ENCODE measurements at regions not wholly inside any gene's neighbourhood (a gene's known extent, or its start where the extent isn't known, plus 50 kb on each side); places are given as distances from the start of the nearest gene placed in this dataset.
A peak's percentile ranks its signal among the peaks of the same experiment; 100 is the strongest.

- peak overlapping the region; percentile 59 for H3K27ac ChIP-seq (ENCODE audit: low read depth, low read length)
- peaks cover 0 to 18% (median 14%) of the 10 kb centered on the region in 5 donors for H3K4me1 ChIP-seq (ENCODE audit: control insufficient read depth in 5 of 5, insufficient read depth in 5 of 5, low read length in 5 of 5)
- H3K9me3 ChIP-seq (ENCODE audit: control insufficient read depth in 5 of 5, low read length in 5 of 5): no peaks in the 10 kb centered on the region
- peak overlapping the region in 2 of 5 donors; percentile 0 to 31 for H3K9ac ChIP-seq (ENCODE audit: low read length in 5 of 5)
- no peaks in the 10 kb centered on the region for H3K27me3 ChIP-seq (ENCODE audit: control insufficient read depth in 5 of 5, insufficient read depth in 4 of 5, low read length in 5 of 5)
- H3K36me3 ChIP-seq (ENCODE audit: control insufficient read depth in 5 of 5, insufficient read depth in 5 of 5, low read length in 5 of 5): no peaks in the 10 kb centered on the region
- peak overlapping the region; percentile 3 to 62 (median 43) for H3K4me3 ChIP-seq (ENCODE audit: low read depth in 1 of 5, low read length in 5 of 5)
These were observed 649.1 kb upstream of the GJE1 start for GRCh38 chr6:141483598-141484061.

- Histone ChIP-seq H3K9me3 (ENCODE audit: control insufficient read depth in 5 of 5, low read length in 5 of 5) (no peaks in the 10 kb centered on the region), H3K4me3 (ENCODE audit: low read depth in 1 of 5, low read length in 5 of 5) (peak overlapping the region in 4 of 5 donors; percentile 41 to 62 (median 48)), H3K4me1 (ENCODE audit: control insufficient read depth in 5 of 5, insufficient read depth in 5 of 5, low read length in 5 of 5) (peaks cover 0 to 18% (median 14%) of the 10 kb centered on the region in 5 donors), H3K27me3 (ENCODE audit: control insufficient read depth in 5 of 5, insufficient read depth in 4 of 5, low read length in 5 of 5) (no peaks in the 10 kb centered on the region), H3K27ac (ENCODE audit: low read depth, low read length) (peak overlapping the region; percentile 59), H3K36me3 (ENCODE audit: control insufficient read depth in 5 of 5, insufficient read depth in 5 of 5, low read length in 5 of 5) (no peaks in the 10 kb centered on the region), H3K9ac (ENCODE audit: low read length in 5 of 5) (peak overlapping the region in 1 of 5 donors; percentile 0)
These were observed 649.7 kb upstream of the GJE1 start for GRCh38 chr6:141482796-141483597.

GRCh38 chr6:141475259-141475658 is 657.5 kb upstream of the GJE1 start:
- Histone ChIP-seq H3K27ac (ENCODE audit: low read depth, low read length) (no peak overlapping the region), H3K4me1 (ENCODE audit: control insufficient read depth in 5 of 5, insufficient read depth in 5 of 5, low read length in 5 of 5) (no peaks in the 10 kb centered on the region), H3K9ac (ENCODE audit: low read length in 5 of 5) (no peak overlapping the region)

GRCh38 chr6:141472162-141472928 is 660.4 kb upstream of the GJE1 start:
- Histone ChIP-seq H3K9ac (ENCODE audit: low read length in 5 of 5) (no peak overlapping the region), H3K27ac (ENCODE audit: low read depth, low read length) (no peak overlapping the region), H3K27me3 (ENCODE audit: control insufficient read depth in 5 of 5, insufficient read depth in 4 of 5, low read length in 5 of 5) (no peaks in the 10 kb centered on the region), H3K9me3 (ENCODE audit: control insufficient read depth in 5 of 5, low read length in 5 of 5) (no peaks in the 10 kb centered on the region), H3K4me1 (ENCODE audit: control insufficient read depth in 5 of 5, insufficient read depth in 5 of 5, low read length in 5 of 5) (no peaks in the 10 kb centered on the region), H3K36me3 (ENCODE audit: control insufficient read depth in 5 of 5, insufficient read depth in 5 of 5, low read length in 5 of 5) (no peaks in the 10 kb centered on the region), H3K4me3 (ENCODE audit: low read depth in 1 of 5, low read length in 5 of 5) (no peak overlapping the region)

More at GRCh38 chr6:141475259-141475658, 657.5 kb upstream of the GJE1 start:
- Histone ChIP-seq H3K9me3 (ENCODE audit: control insufficient read depth in 5 of 5, low read length in 5 of 5) (no peaks in the 10 kb centered on the region), H3K4me3 (ENCODE audit: low read depth in 1 of 5, low read length in 5 of 5) (no peak overlapping the region), H3K36me3 (ENCODE audit: control insufficient read depth in 5 of 5, insufficient read depth in 5 of 5, low read length in 5 of 5) (no peaks in the 10 kb centered on the region), H3K27me3 (ENCODE audit: control insufficient read depth in 5 of 5, insufficient read depth in 4 of 5, low read length in 5 of 5) (no peaks in the 10 kb centered on the region)

GRCh38 chr6:141470810-141471209 is 661.9 kb upstream of the GJE1 start:
- H3K9me3 ChIP-seq (ENCODE audit: control insufficient read depth in 5 of 5, low read length in 5 of 5): no peaks in the 10 kb centered on the region
- H3K4me3 ChIP-seq (ENCODE audit: low read depth in 1 of 5, low read length in 5 of 5): no peak overlapping the region
- H3K9ac ChIP-seq (ENCODE audit: low read length in 5 of 5): no peak overlapping the region
- no peaks in the 10 kb centered on the region for H3K4me1 ChIP-seq (ENCODE audit: control insufficient read depth in 5 of 5, insufficient read depth in 5 of 5, low read length in 5 of 5)
- no peak overlapping the region for H3K27ac ChIP-seq (ENCODE audit: low read depth, low read length)
- H3K27me3 ChIP-seq (ENCODE audit: control insufficient read depth in 5 of 5, insufficient read depth in 4 of 5, low read length in 5 of 5): no peaks in the 10 kb centered on the region
- H3K36me3 ChIP-seq (ENCODE audit: control insufficient read depth in 5 of 5, insufficient read depth in 5 of 5, low read length in 5 of 5): no peaks in the 10 kb centered on the region

GRCh38 chr6:141467881-141468280 is 664.8 kb upstream of the GJE1 start:
- H3K4me3 ChIP-seq (ENCODE audit: low read depth in 1 of 5, low read length in 5 of 5): no peak overlapping the region
- H3K36me3 ChIP-seq (ENCODE audit: control insufficient read depth in 5 of 5, insufficient read depth in 5 of 5, low read length in 5 of 5): no peaks in the 10 kb centered on the region
- H3K4me1 ChIP-seq (ENCODE audit: control insufficient read depth in 5 of 5, insufficient read depth in 5 of 5, low read length in 5 of 5): peaks cover 0 to 18% (median 8%) of the 10 kb centered on the region in 5 donors
- no peak overlapping the region for H3K27ac ChIP-seq (ENCODE audit: low read depth, low read length)
- H3K27me3 ChIP-seq (ENCODE audit: control insufficient read depth in 5 of 5, insufficient read depth in 4 of 5, low read length in 5 of 5): no peaks in the 10 kb centered on the region
- H3K9me3 ChIP-seq (ENCODE audit: control insufficient read depth in 5 of 5, low read length in 5 of 5): no peaks in the 10 kb centered on the region
- H3K9ac ChIP-seq (ENCODE audit: low read length in 5 of 5): no peak overlapping the region

GRCh38 chr6:141467041-141467440 is 665.7 kb upstream of the GJE1 start:
- Histone ChIP-seq H3K9me3 (ENCODE audit: control insufficient read depth in 5 of 5, low read length in 5 of 5) (no peaks in the 10 kb centered on the region), H3K9ac (ENCODE audit: low read length in 5 of 5) (no peak overlapping the region), H3K27ac (ENCODE audit: low read depth, low read length) (no peak overlapping the region), H3K4me1 (ENCODE audit: control insufficient read depth in 5 of 5, insufficient read depth in 5 of 5, low read length in 5 of 5) (peaks cover 0 to 18% (median 8%) of the 10 kb centered on the region in 5 donors), H3K36me3 (ENCODE audit: control insufficient read depth in 5 of 5, insufficient read depth in 5 of 5, low read length in 5 of 5) (no peaks in the 10 kb centered on the region), H3K27me3 (ENCODE audit: control insufficient read depth in 5 of 5, insufficient read depth in 4 of 5, low read length in 5 of 5) (no peaks in the 10 kb centered on the region), H3K4me3 (ENCODE audit: low read depth in 1 of 5, low read length in 5 of 5) (no peak overlapping the region)

GRCh38 chr6:141464896-141465295 is 667.8 kb upstream of the GJE1 start:
- Histone ChIP-seq H3K4me1 (ENCODE audit: control insufficient read depth in 5 of 5, insufficient read depth in 5 of 5, low read length in 5 of 5) (peaks cover 0 to 18% (median 8%) of the 10 kb centered on the region in 5 donors), H3K27ac (ENCODE audit: low read depth, low read length) (no peak overlapping the region), H3K4me3 (ENCODE audit: low read depth in 1 of 5, low read length in 5 of 5) (no peak overlapping the region)

GRCh38 chr6:141464490-141464889 is 668.2 kb upstream of the GJE1 start:
- no peak overlapping the region for H3K9ac ChIP-seq (ENCODE audit: low read length in 5 of 5)
- no peaks in the 10 kb centered on the region for H3K36me3 ChIP-seq (ENCODE audit: control insufficient read depth in 5 of 5, insufficient read depth in 5 of 5, low read length in 5 of 5)
- no peaks in the 10 kb centered on the region for H3K27me3 ChIP-seq (ENCODE audit: control insufficient read depth in 5 of 5, insufficient read depth in 4 of 5, low read length in 5 of 5)
- peaks cover 0 to 18% (median 8%) of the 10 kb centered on the region in 5 donors for H3K4me1 ChIP-seq (ENCODE audit: control insufficient read depth in 5 of 5, insufficient read depth in 5 of 5, low read length in 5 of 5)
- no peak overlapping the region for H3K27ac ChIP-seq (ENCODE audit: low read depth, low read length)
- no peaks in the 10 kb centered on the region for H3K9me3 ChIP-seq (ENCODE audit: control insufficient read depth in 5 of 5, low read length in 5 of 5)
- no peak overlapping the region for H3K4me3 ChIP-seq (ENCODE audit: low read depth in 1 of 5, low read length in 5 of 5)

More at GRCh38 chr6:141464896-141465295, 667.8 kb upstream of the GJE1 start:
- Histone ChIP-seq H3K27me3 (ENCODE audit: control insufficient read depth in 5 of 5, insufficient read depth in 4 of 5, low read length in 5 of 5) (no peaks in the 10 kb centered on the region), H3K36me3 (ENCODE audit: control insufficient read depth in 5 of 5, insufficient read depth in 5 of 5, low read length in 5 of 5) (no peaks in the 10 kb centered on the region), H3K9me3 (ENCODE audit: control insufficient read depth in 5 of 5, low read length in 5 of 5) (no peaks in the 10 kb centered on the region), H3K9ac (ENCODE audit: low read length in 5 of 5) (no peak overlapping the region)
